ENCODE measurements at regions not wholly inside any gene's neighbourhood (a gene's known extent, or its start where the extent isn't known, plus 50 kb on each side); places are given as distances from the start of the nearest gene placed in this dataset.

DNA sequence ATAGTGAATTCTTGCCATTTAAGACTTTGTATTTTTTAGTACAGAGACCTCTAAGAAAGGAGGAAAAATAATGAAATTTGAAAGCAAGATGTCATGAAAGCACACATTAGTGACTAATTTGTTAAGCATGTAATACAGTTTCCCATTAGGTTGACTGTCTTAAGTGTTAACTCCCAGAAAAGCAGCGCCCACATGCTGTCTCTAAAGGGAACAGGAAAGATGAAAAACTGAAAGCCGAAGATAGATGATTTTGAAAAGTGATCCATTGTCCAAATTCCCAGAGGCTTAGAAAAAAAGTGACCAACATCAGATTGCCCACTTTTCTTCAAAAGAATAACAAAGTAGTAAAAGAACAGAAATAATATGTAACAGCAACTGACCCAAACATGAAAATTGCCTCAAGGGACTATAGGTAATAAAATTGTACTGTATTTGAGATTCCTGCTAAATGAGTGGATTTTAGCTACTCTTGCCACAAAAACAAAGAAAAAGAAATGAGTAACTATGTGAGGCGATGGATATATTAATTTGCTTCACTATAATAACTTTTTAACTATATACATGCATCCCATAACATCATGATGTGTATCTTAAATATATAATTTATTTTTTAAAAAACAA, 83.2 kb upstream of the OGFRL1 start:
- ATAC-seq (no peak), DNase-seq (no peak)
- Histone ChIP-seq H3K9me3 (no peaks in the 10 kb centered on the region), H3K4me1 (no peaks in the 10 kb centered on the region), H3K4me3 (no peak overlapping the region), H3K27ac (no peak overlapping the region), H3K36me3 (no peaks in the 10 kb centered on the region), H3K27me3 (no peaks in the 10 kb centered on the region)
- intact Hi-C loops (cut with DNase I) = no loop called here
- TF ChIP-seq, protein P1, sequence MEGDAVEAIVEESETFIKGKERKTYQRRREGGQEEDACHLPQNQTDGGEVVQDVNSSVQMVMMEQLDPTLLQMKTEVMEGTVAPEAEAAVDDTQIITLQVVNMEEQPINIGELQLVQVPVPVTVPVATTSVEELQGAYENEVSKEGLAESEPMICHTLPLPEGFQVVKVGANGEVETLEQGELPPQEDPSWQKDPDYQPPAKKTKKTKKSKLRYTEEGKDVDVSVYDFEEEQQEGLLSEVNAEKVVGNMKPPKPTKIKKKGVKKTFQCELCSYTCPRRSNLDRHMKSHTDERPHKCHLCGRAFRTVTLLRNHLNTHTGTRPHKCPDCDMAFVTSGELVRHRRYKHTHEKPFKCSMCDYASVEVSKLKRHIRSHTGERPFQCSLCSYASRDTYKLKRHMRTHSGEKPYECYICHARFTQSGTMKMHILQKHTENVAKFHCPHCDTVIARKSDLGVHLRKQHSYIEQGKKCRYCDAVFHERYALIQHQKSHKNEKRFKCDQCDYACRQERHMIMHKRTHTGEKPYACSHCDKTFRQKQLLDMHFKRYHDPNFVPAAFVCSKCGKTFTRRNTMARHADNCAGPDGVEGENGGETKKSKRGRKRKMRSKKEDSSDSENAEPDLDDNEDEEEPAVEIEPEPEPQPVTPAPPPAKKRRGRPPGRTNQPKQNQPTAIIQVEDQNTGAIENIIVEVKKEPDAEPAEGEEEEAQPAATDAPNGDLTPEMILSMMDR (IDR thresholded peaks at IDR 0.05) = no peak

DNA sequence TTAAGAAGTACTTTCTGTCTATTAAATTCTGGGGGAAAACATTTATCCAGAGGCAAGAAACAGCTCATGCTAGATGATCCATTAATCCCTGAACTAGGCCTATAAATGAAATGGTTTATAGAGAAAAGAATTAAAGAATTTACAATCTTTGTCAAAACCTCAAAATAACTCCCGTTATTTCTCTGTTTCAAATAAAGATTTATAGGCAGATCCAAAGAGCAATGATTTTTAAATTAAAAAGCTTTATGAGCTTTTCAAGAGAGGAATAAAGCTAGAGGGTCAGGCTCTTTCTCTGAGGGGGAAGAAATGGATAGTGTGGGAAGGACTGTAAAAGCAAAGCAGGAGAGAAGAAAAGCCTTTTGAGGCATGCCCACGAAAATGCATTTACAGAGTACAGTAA, 82.5 kb upstream of the OGFRL1 start:
- H3K4me1 ChIP-seq = no peaks in the 10 kb centered on the region
- no peak for DNase-seq

DNA sequence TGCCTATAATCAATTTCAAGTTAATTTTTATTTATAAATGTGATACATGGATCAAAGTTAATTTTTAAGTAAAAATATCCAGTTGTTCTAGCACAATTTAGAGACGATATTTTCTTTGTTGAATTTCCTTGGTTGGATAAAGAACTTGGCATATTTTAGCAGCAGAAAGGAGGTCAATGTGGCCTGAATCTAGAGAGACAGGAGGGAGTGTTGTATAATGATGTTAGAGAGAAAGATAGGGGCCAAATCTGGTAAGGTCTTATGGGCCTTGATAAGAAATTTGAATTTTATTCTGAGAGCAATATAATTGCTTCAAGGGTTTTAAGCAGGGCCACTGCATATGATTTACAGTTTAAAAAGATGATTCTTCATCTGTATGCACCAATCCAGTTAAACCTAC, 79.4 kb upstream of the OGFRL1 start:
- Histone ChIP-seq H3K27me3 (no peaks in the 10 kb centered on the region), H3K4me3 (no peak overlapping the region), H3K9me3 (no peaks in the 10 kb centered on the region), H3K27ac (no peak overlapping the region), H3K36me3 (no peaks in the 10 kb centered on the region), H3K4me1 (no peaks in the 10 kb centered on the region)
- intact Hi-C loops (cut with DNase I) = no loop called here
- TF ChIP-seq, protein P1 (IDR thresholded peaks at IDR 0.05) = no peak
- no peak for ATAC-seq
- no peak for DNase-seq

More for the DNA sequence above, 82.5 kb upstream of the OGFRL1 start:
- no peaks in the 10 kb centered on the region for H3K9me3 ChIP-seq
- no peak overlapping the region for H3K27ac ChIP-seq
- no peaks in the 10 kb centered on the region for H3K27me3 ChIP-seq
- ATAC-seq = no peak
- H3K4me3 ChIP-seq = no peak overlapping the region
- TF ChIP-seq, protein P1 (IDR thresholded peaks at IDR 0.05) = no peak
- H3K36me3 ChIP-seq = no peaks in the 10 kb centered on the region
- intact Hi-C loops (cut with DNase I) = no loop called here

DNA sequence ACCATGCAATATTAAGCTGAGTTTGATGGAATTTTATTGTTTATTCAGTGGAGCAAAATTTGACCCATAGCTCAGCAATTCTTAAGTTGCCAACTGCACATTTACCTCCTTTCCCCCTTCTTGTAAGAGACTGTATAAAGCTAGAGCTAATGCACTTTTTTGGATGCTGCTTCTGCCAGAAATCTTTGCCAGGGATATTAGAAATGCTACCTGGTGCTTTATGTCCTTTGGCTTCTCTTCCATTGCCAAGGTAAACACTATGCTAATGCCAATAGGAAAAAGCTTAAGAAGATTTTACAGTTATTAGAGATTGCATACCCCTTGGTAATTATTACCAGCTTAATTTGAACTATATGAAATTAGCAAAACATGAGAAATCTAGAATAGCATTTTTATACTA, 79.0 kb upstream of the OGFRL1 start:
- DNase-seq = no peak
- Histone ChIP-seq H3K27ac (no peak overlapping the region), H3K4me3 (no peak overlapping the region), H3K27me3 (no peaks in the 10 kb centered on the region), H3K4me1 (no peaks in the 10 kb centered on the region), H3K9me3 (no peaks in the 10 kb centered on the region), H3K36me3 (no peaks in the 10 kb centered on the region)
- ATAC-seq = no peak
- TF ChIP-seq, protein P1 (IDR thresholded peaks at IDR 0.05) = no peak
- intact Hi-C loops (cut with DNase I) = no loop called here

DNA sequence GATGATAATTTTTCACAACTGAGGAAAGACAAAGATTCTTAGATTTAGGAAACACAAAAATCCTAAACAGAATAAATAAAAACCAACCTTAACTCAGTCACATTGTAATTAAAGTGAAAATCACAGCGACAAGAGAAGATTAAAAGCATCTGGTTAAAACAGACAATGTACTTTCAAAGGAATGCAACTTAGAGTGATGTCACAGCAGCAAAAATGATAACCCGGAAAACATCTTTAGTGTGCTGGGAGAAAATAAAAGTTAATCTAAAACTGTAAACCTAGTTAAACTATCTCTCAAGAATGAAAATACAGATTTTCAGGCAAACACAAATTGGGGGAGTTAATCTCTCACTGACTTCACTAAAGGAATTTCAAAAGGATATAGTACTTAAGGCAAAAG, 76.8 kb upstream of the OGFRL1 start:
- no peak for ATAC-seq
- TF ChIP-seq, protein P1 (IDR thresholded peaks at IDR 0.05) = no peak
- Histone ChIP-seq H3K36me3 (no peaks in the 10 kb centered on the region), H3K27ac (no peak overlapping the region), H3K9me3 (no peaks in the 10 kb centered on the region), H3K27me3 (no peaks in the 10 kb centered on the region), H3K4me3 (no peak overlapping the region), H3K4me1 (no peaks in the 10 kb centered on the region)
- intact Hi-C loops (cut with DNase I) = no loop called here
- DNase-seq = no peak

Measured in left lung (tissue), 4 donors.